Gastrocnemius medialis (tissue), 4 donors: ENCODE measurements at regions not wholly inside any gene's neighbourhood (a gene's known extent, or its start where the extent isn't known, plus 50 kb on each side); places are given as distances from the start of the nearest gene placed in this dataset.

Source experiments
- ATAC-seq, 2 donors: fragments of 150-250 bp; one replicate each; pipeline ENCODE4 v1.9.1; 2016
- DNase-seq, 2 donors: peaks; one replicate each; pipeline ENCODE4 v3.0.0-alpha.2; 2019
- H3K27ac ChIP-seq, 4 donors: fragments of 200-600 bp; sonication (generic); 1 replicate in 1 of 4; 2 replicates in 3 of 4; pipeline ENCODE4 v1.5.1; 2016 to 2018; ENCODE audit warnings: mild to moderate bottlenecking in 2 of 4, moderate library complexity in 1 of 4
- H3K27me3 ChIP-seq, 3 donors: fragments of 200-600 bp; sonication (generic) in 2 of 3; 1 replicate in 1 of 3; 2 replicates in 2 of 3; pipeline versions ENCODE4 v1.5.1 to v1.6.0; 2016 to 2019; ENCODE audit warnings: mild to moderate bottlenecking in 1 of 3, moderate library complexity in 1 of 3
- H3K36me3 ChIP-seq, 2 donors: fragments of 200-600 bp; sonication (generic) in 1 of 2; one replicate each; pipeline ENCODE4 v1.5.1; 2017 to 2018
- H3K4me1 ChIP-seq, 2 donors: fragments of 200-600 bp; sonication (generic) in 1 of 2; one replicate each; pipeline ENCODE4 v1.5.1; 2016 to 2017; ENCODE audit warnings: mild to moderate bottlenecking in 2 of 2
- H3K4me3 ChIP-seq, 4 donors: fragments of 200-600 bp; sonication (generic) in 3 of 4; 1 replicate in 1 of 4; 2 replicates in 3 of 4; pipeline ENCODE4 v1.5.1; 2016 to 2019; ENCODE audit warnings: mild to moderate bottlenecking in 2 of 4
- H3K9me3 ChIP-seq, 3 donors: fragments of 200-600 bp; sonication (generic) in 2 of 3; 1 replicate in 1 of 3; 2 replicates in 2 of 3; pipeline ENCODE4 v1.5.1; 2016 to 2019
- CTCF ChIP-seq, 5 experiments: fragments of 450-650 bp in 3 of 5; fragments of 200-600 bp in 2 of 5; sonication (generic) in 2 of 5; IDR thresholded peaks in 4 of 5; conservative IDR thresholded peaks in 1 of 5; 1 replicate in 4 of 5; 2 replicates in 1 of 5; pipeline ENCODE4 v1.5.1; 2016 to 2019; ENCODE audit warnings: antibody characterized with exemption in 5 of 5, mild to moderate bottlenecking in 3 of 5, moderate library complexity in 3 of 5
- POLR2A ChIP-seq, 2 donors: fragments of 450-650 bp; IDR thresholded peaks; one replicate each; pipeline ENCODE4 v1.6.1; 2017; ENCODE audit warnings: antibody characterized with exemption in 2 of 2, mild to moderate bottlenecking in 2 of 2, moderate library complexity in 2 of 2
- in situ Hi-C, 4 donors: fragments of 200-750 bp; cut with MboI; loops; one replicate each; pipeline versions ENCODE4 v1.15.0 to v1.8.0; 2017; ENCODE audit warnings: low sequenced_read_pairs in 4 of 4
- intact Hi-C: fragments of 100-400 bp; cut with DNase I; formaldehyde crosslinking; loops from one replicate; pipeline ENCODE4 v1.15.1; 2023; ENCODE audit warnings: low total_unique reads

DNA sequence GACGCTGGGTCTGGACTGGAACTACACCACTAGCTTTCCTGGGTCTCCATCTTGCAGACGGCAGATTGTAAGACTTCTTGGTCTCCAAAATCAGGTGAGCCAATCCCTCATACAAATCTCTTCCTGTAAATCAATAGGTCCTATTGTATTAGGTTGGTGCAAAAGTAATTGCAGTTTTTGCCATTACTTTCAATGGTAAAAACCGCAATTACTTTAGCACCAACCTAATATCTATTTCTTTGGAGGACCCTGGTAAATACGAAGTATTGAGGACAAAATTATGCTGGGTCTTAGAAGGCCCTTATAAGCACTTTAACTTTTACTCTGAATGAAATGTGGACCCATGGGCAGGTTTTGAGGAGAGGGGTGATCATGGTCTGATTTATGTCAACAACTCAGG, 330.6 kb upstream of the C16orf82 start:
- H3K4me1 ChIP-seq, result no peaks in the 10 kb centered on the region
- TF ChIP-seq CTCF (IDR thresholded peaks at IDR 0.05 in 4 of 5, conservative IDR thresholded peaks at IDR 0.05 in 1 of 5) (no peak), POLR2A (IDR thresholded peaks at IDR 0.05) (no peak)
- no peak for ATAC-seq
- no peaks in the 10 kb centered on the region for H3K9me3 ChIP-seq
- in situ Hi-C loops (no loop called here), intact Hi-C loops (no loop called here)
- H3K4me3 ChIP-seq, result no peak overlapping the region
- no peaks in the 10 kb centered on the region for H3K36me3 ChIP-seq
- H3K27ac ChIP-seq, result no peak overlapping the region
- H3K27me3 ChIP-seq, result no peaks in the 10 kb centered on the region
- DNase-seq, result no peak

DNA sequence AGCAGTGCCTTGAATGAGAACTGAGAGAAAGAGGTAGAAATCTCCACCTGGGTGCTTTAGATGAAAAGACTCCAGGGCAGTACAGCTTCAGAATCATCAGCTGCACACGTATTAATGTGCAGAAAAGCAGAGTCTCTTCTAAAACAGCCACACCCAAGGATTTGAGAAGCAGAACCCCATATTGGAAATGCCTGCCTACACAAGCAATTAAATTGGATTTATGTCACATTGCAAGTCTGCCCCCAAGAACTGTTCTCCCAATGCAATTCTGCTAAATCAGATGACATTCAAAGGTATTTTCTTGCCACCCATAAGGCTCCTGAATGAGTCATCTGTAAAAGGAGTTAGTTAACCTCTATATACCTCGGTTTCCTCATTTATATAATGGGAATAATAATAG, 326.0 kb upstream of the C16orf82 start:
- Histone ChIP-seq H3K27me3 (no peaks in the 10 kb centered on the region), H3K4me3 (no peak overlapping the region), H3K4me1 (no peaks in the 10 kb centered on the region), H3K36me3 (no peaks in the 10 kb centered on the region), H3K9me3 (no peaks in the 10 kb centered on the region), H3K27ac (no peak overlapping the region)
- no peak for ATAC-seq
- TF ChIP-seq CTCF (IDR thresholded peaks at IDR 0.05 in 4 of 5, conservative IDR thresholded peaks at IDR 0.05 in 1 of 5) (no peak), POLR2A (IDR thresholded peaks at IDR 0.05) (no peak)
- intact Hi-C loops, result no loop called here
- in situ Hi-C loops, result no loop called here
- no peak for DNase-seq

DNA sequence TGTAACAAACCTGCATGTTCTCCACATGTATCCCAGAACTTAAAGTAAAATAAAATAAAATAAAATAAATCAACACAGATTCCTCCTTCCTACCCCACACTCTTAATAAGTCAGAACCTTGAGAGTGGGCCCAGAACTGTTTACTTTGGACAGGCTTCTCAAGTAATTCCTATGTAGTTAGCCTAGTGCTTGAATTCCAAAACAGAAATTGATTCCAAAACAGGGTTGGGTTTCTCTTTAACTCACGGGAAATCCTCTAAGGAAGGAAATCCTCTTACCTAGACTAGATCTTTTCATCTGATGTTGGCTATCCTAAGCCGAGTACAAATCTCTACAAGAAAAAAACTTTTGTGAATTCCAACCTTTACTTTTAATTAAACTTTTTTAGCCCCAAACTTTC, 324.7 kb upstream of the C16orf82 start:
- no peak overlapping the region for H3K27ac ChIP-seq
- intact Hi-C loops, result no loop called here
- DNase-seq (no peak), ATAC-seq (no peak)
- no peaks in the 10 kb centered on the region for H3K4me1 ChIP-seq
- no peaks in the 10 kb centered on the region for H3K27me3 ChIP-seq
- no peaks in the 10 kb centered on the region for H3K36me3 ChIP-seq
- H3K4me3 ChIP-seq, result no peak overlapping the region
- no peaks in the 10 kb centered on the region for H3K9me3 ChIP-seq
- in situ Hi-C loops, result no loop called here
- TF ChIP-seq CTCF (IDR thresholded peaks at IDR 0.05 in 4 of 5, conservative IDR thresholded peaks at IDR 0.05 in 1 of 5), result no peak
- no peak for TF ChIP-seq POLR2A (IDR thresholded peaks at IDR 0.05)

DNA sequence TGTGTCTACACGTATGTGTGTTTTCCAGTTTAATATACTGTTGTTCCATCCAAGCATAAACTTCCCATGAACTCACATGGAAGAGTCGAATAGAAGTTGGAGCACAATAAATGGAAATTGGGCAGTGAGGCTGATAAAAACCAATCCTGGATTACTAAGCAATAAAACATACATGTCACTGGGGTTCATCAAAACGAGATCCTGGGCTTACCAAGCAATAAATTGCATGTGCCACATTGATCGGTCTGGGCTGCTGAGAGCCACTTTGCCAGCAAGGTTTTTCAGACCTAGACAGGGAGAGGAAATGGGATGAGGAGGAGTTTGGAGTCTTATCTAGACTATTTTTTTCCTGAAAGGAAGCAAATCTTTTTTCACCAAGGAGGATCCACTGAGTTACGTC, 322.3 kb upstream of the C16orf82 start:
- in situ Hi-C loops, result no loop called here
- Histone ChIP-seq H3K9me3 (no peaks in the 10 kb centered on the region), H3K4me1 (no peaks in the 10 kb centered on the region), H3K36me3 (no peaks in the 10 kb centered on the region), H3K27me3 (no peaks in the 10 kb centered on the region), H3K4me3 (no peak overlapping the region), H3K27ac (no peak overlapping the region)
- ATAC-seq, result no peak
- TF ChIP-seq CTCF (IDR thresholded peaks at IDR 0.05 in 4 of 5, conservative IDR thresholded peaks at IDR 0.05 in 1 of 5), result no peak
- TF ChIP-seq POLR2A (IDR thresholded peaks at IDR 0.05), result no peak
- intact Hi-C loops, result no loop called here
- no peak for DNase-seq

- H3K9me3 ChIP-seq, result no peaks in the 10 kb centered on the region
- ATAC-seq, result no peak
- no peaks in the 10 kb centered on the region for H3K36me3 ChIP-seq
- no peak overlapping the region for H3K4me3 ChIP-seq
- intact Hi-C loops (no loop called here), in situ Hi-C loops (no loop called here)
- H3K4me1 ChIP-seq, result no peaks in the 10 kb centered on the region
- TF ChIP-seq POLR2A (IDR thresholded peaks at IDR 0.05), result no peak
- no peak for TF ChIP-seq CTCF (IDR thresholded peaks at IDR 0.05 in 4 of 5, conservative IDR thresholded peaks at IDR 0.05 in 1 of 5)
- no peak for DNase-seq
- H3K27ac ChIP-seq, result no peak overlapping the region
- H3K27me3 ChIP-seq, result no peaks in the 10 kb centered on the region
Measured at GRCh38 chr16:26747760-26748159, 319.0 kb upstream of the C16orf82 start.
